Heart right ventricle (tissue), 16 donors: ENCODE measurements at regions not wholly inside any gene's neighbourhood (a gene's known extent, or its start where the extent isn't known, plus 50 kb on each side); places are given as distances from the start of the nearest gene placed in this dataset.

Experiments
- ATAC-seq, 8 donors: fragments of 200-7000 bp; cut with Tn5 transposase; one replicate each; pipeline ENCODE4 v1.9.1; 2020; ENCODE audit warnings: mild to moderate bottlenecking in 8 of 8, moderate library complexity in 8 of 8, moderate number of reproducible peaks in 1 of 8
- DNase-seq, 2 donors: peaks; one replicate each; pipeline ENCODE4 v3.0.0-alpha.2; 2020
- H3K27ac ChIP-seq, 10 donors: fragments of 200-600 bp; sonication (generic) in 2 of 10; one replicate each; pipeline versions ENCODE4 v1.5.0 to v1.8.0; 2020 to 2022; ENCODE audit warnings: mild to moderate bottlenecking in 3 of 10
- H3K27me3 ChIP-seq, 7 donors: fragments of 200-600 bp; one replicate each; pipeline ENCODE4 v1.8.0; 2021 to 2022; ENCODE audit warnings: mild to moderate bottlenecking in 2 of 7
- H3K36me3 ChIP-seq, 9 donors: fragments of 200-600 bp; sonication (generic) in 1 of 9; one replicate each; pipeline versions ENCODE4 v1.5.0 to v1.8.0; 2020 to 2022; ENCODE audit warnings: mild to moderate bottlenecking in 2 of 9
- H3K4me1 ChIP-seq, 9 donors: fragments of 200-600 bp; sonication (generic) in 1 of 9; one replicate each; pipeline versions ENCODE4 v1.5.0 to v1.8.0; 2020 to 2022; ENCODE audit warnings: mild to moderate bottlenecking in 4 of 9
- H3K4me3 ChIP-seq, 10 donors: fragments of 200-600 bp; sonication (generic) in 2 of 10; one replicate each; pipeline versions ENCODE4 v1.5.0 to v1.8.0; 2020 to 2022; ENCODE audit warnings: mild to moderate bottlenecking in 7 of 10, moderate library complexity in 2 of 10
- H3K9me3 ChIP-seq, 11 donors: fragments of 200-600 bp in 10 of 11; sonication (generic) in 2 of 11; one replicate each; pipeline versions ENCODE4 v1.5.0 to v1.8.0; 2013 to 2022; ENCODE audit warnings: mild to moderate bottlenecking in 2 of 11, control low read depth in 1 of 11, moderate library complexity in 1 of 11
- WGBS, 2 donors: extraction: QIAGEN DNeasy Blood & Tissue Kit; methylation state at CpG; one replicate each; pipeline ENCODE4 v1.1.7; 2013; ENCODE audit warnings: inconsistent platforms in 1 of 2; 5-methylcytosine and 5-hydroxymethylcytosine counted together
- intact Hi-C, 10 donors: fragments of 100-400 bp; cut with DNase I; formaldehyde crosslinking; loops; one replicate each; pipeline versions ENCODE4 v1.11.1 to v1.14.2; 2022
- TF ChIP-seq, protein P1 (sequence below), 9 donors: fragments of 200-600 bp; sonication (generic) in 2 of 9; IDR thresholded peaks; one replicate each; pipeline versions ENCODE4 v1.5.0 to v1.8.0; 2021 to 2022; ENCODE audit warnings: antibody characterized with exemption in 9 of 9, mild to moderate bottlenecking in 5 of 9, moderate library complexity in 1 of 9
- donor health status: Arrhythmogenic right ventricular cardiomyopathy.
- donor health status: ischemic (EF 13 %, LVEDD 7.1; RV severe dilation, severe dysfunction).
- donor health status: healthy with polysubstance abuse.
- donor health status: DM: no; HTN: yes; CAD: no.
- donor health status: DM: no; HTN: no; CAD: no.
- donor health status: ischemic (EF 25% LVEDD 6.9; RV normal size, moderate dysfunction).
- donor health status: ischemic (EF 25% LVEDD 5.7; RV mildly dilated, moderate dysfunction).
- donor health status: healthy.
- donor health status: DM: yes; HTN: yes; CAD: no.
- donor health status: Ischemic cardiomyopathy.
- donor health status: ischemic (EF 35%, LVEDD 5.7; RV mildly dilated, moderate dysfunction).
- donor health status: nonischemic (EF 11% LVEDD 7.7; RV severe dilation, severe dysfunction).
- donor health status: DM: yes; HTN: yes; CAD: no.
- donor health status: PGD.
- donor health status: ischemic (EF 29% LVEDD 5.4; RV normal size, mild dysfunction).
- donor health status: nonischemic (EF 23%, LVEDD 6.1; RV moderate dilation, normal function).

DNA sequence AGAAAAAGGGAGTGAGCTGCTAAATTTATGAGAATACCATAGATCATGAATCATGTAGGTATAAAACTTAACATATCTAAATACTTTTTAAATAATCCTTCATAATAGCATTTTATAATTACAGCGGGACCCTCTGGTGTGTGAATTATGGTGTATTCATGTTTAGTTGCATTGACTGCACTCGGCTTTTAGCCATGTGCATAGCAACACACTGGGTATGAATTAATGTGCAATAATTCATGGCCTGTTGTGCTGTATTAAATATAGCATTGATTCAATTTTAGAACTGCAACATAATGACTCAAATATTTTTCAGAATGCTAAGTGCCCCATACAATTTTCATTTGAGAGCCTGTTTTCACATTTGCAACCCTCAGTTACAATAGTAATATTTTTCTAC is 249.6 kb upstream of the G2E3 start:
- 82 to 85% methylated on average over 2 of the region's 2 CpGs for WGBS, 2 donors
- Histone ChIP-seq H3K36me3 (no peaks in the 10 kb centered on the region), H3K27ac (no peak overlapping the region), H3K4me3 (no peak overlapping the region), H3K27me3 (no peaks in the 10 kb centered on the region), H3K9me3 (peaks cover 0 to 1% (median 0%) of the 10 kb centered on the region in 11 donors), H3K4me1 (no peaks in the 10 kb centered on the region)
- DNase-seq, result no peak
- TF ChIP-seq, protein P1, sequence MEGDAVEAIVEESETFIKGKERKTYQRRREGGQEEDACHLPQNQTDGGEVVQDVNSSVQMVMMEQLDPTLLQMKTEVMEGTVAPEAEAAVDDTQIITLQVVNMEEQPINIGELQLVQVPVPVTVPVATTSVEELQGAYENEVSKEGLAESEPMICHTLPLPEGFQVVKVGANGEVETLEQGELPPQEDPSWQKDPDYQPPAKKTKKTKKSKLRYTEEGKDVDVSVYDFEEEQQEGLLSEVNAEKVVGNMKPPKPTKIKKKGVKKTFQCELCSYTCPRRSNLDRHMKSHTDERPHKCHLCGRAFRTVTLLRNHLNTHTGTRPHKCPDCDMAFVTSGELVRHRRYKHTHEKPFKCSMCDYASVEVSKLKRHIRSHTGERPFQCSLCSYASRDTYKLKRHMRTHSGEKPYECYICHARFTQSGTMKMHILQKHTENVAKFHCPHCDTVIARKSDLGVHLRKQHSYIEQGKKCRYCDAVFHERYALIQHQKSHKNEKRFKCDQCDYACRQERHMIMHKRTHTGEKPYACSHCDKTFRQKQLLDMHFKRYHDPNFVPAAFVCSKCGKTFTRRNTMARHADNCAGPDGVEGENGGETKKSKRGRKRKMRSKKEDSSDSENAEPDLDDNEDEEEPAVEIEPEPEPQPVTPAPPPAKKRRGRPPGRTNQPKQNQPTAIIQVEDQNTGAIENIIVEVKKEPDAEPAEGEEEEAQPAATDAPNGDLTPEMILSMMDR (IDR thresholded peaks at IDR 0.05), result no peak
- intact Hi-C loops, result no loop called here
- no peak for ATAC-seq

DNA sequence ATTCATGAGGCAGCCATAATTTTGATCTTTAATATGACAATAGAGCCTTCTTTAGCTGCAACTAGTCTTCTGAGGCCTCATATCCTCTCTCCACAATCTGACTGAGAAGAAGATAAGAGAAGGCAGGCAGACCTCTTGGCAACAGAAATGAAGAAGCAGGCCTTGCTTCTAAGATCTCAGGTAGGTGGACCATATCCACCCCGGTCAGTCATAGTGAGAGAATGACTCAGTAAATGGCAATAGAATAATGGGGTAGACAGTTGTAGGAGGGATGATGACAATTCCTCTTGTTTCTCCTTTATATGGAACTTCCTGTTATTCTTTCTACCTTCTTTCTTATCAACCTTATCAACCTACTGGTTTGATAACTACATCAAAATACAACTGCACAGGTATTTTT is 246.7 kb upstream of the G2E3 start:
- Histone ChIP-seq H3K36me3 (no peaks in the 10 kb centered on the region), H3K4me3 (no peak overlapping the region), H3K9me3 (peaks cover 0 to 13% (median 0%) of the 10 kb centered on the region in 11 donors), H3K27ac (no peak overlapping the region), H3K4me1 (no peaks in the 10 kb centered on the region), H3K27me3 (no peaks in the 10 kb centered on the region)
- TF ChIP-seq, protein P1 (IDR thresholded peaks at IDR 0.05), result no peak
- ATAC-seq (no peak), DNase-seq (no peak)
- intact Hi-C loops, result no loop called here
- WGBS, 2 donors, result 86 to 88% methylated on average over 1 of the region's 1 CpG

DNA sequence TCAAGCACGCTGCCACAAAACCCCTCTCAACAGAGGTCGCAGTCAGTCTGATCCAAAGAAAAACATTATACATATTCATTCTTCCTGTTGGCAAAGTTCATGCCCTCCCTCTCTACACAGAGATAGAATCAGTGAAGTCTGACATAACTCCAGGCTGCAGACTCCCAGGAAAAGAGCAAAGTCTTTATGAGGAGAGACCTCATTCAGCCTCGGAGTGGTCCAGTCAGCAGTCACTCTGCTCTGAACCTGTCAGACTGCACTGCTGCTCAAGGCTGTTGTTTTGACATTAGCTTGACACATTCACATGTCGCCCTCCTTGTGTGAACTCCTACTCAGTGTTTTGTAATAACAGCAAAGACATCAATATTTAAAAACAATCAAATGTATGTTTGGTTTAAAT is 241.2 kb upstream of the G2E3 start:
- intact Hi-C loops, result no loop called here
- DNase-seq (no peak), ATAC-seq (no peak)
- TF ChIP-seq, protein P1 (IDR thresholded peaks at IDR 0.05), result no peak
- Histone ChIP-seq H3K27ac (no peak overlapping the region), H3K9me3 (peaks cover 0 to 13% (median 0%) of the 10 kb centered on the region in 11 donors), H3K4me1 (no peaks in the 10 kb centered on the region), H3K27me3 (no peaks in the 10 kb centered on the region), H3K4me3 (no peak overlapping the region), H3K36me3 (no peaks in the 10 kb centered on the region)
- 55 to 59% methylated on average over 4 of the region's 4 CpGs for WGBS, 2 donors

DNA sequence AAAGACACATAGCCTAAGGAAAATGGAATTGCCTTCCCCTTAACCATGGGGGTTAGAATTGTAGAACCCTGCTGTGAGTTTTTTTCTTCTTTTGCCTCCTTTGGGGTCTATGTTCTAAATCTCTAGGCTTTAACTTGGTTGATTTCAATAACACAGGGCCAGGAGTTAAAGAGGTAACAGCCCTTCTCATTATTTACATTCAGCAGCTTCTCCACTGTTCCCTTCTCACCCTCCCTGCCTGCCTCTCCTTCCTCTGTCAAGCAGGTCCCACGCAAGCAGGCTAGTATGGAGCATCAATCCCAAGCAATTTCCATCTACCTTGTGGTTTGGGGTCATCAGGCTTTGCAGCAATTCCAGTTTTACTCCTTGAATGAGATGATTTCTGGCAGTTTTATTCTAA is 236.1 kb upstream of the G2E3 start:
- no peak overlapping the region for H3K4me3 ChIP-seq
- peaks cover 0 to 9% (median 0%) of the 10 kb centered on the region in 11 donors for H3K9me3 ChIP-seq
- H3K4me1 ChIP-seq, result no peaks in the 10 kb centered on the region
- no peaks in the 10 kb centered on the region for H3K36me3 ChIP-seq
- TF ChIP-seq, protein P1 (IDR thresholded peaks at IDR 0.05), result no peak
- ATAC-seq, result no peak
- H3K27me3 ChIP-seq, result no peaks in the 10 kb centered on the region
- H3K27ac ChIP-seq, result no peak overlapping the region
- 50 to 67% methylated on average over 1 of the region's 1 CpG for WGBS, 2 donors
- DNase-seq, result no peak
- intact Hi-C loops, result no loop called here
